ENCODE measurements at regions not wholly inside any gene's neighbourhood (a gene's known extent, or its start where the extent isn't known, plus 50 kb on each side); places are given as distances from the start of the nearest gene placed in this dataset.

- H3K4me1 ChIP-seq (ENCODE audit: insufficient read depth, low read length, severe bottlenecking), result no peaks in the 10 kb centered on the region
- TF ChIP-seq CTCF (IDR thresholded peaks at IDR 0.05; ENCODE audit: low read length) (no peak), EZH2 (IDR thresholded peaks at IDR 0.05; ENCODE audit: borderline replicate concordance, low read length) (no peak)
Observed at GRCh38 chr6:132228894-132229293, 172.4 kb downstream of the MOXD1 start.

GRCh38 chr6:132227904-132228303, 173.4 kb downstream of the MOXD1 start:
- no peak for TF ChIP-seq EZH2 (IDR thresholded peaks at IDR 0.05; ENCODE audit: borderline replicate concordance, low read length)
- TF ChIP-seq CTCF (IDR thresholded peaks at IDR 0.05; ENCODE audit: low read length), result no peak
- no peaks in the 10 kb centered on the region for H3K4me1 ChIP-seq (ENCODE audit: insufficient read depth, low read length, severe bottlenecking)
- H3K4me3 ChIP-seq (ENCODE audit: low read depth, low read length, poor library complexity, severe bottlenecking), result no peak overlapping the region
- H3F3A ChIP-seq (ENCODE audit: insufficient read depth, low read length), result no peaks in the 10 kb centered on the region
- no peak overlapping the region for H3K4me2 ChIP-seq (ENCODE audit: low read length)
- H3K9me2 ChIP-seq (ENCODE audit: low read depth, low read length), result no peaks in the 10 kb centered on the region
- H3K36me3 ChIP-seq (ENCODE audit: insufficient read depth, low read length), result no peaks in the 10 kb centered on the region
- H3K27me3 ChIP-seq (ENCODE audit: insufficient read depth, low read length), result no peaks in the 10 kb centered on the region
- H2AFZ ChIP-seq (ENCODE audit: low read length), result no peak overlapping the region
- H3K9ac ChIP-seq (ENCODE audit: low read length), result no peak overlapping the region
- H3K9me3 ChIP-seq (ENCODE audit: low read length), result no peaks in the 10 kb centered on the region
- H3K79me2 ChIP-seq (ENCODE audit: insufficient read depth, low read length), result no peaks in the 10 kb centered on the region
- H3K27ac ChIP-seq (ENCODE audit: low read depth, low read length, poor library complexity, severe bottlenecking), result no peak overlapping the region
- no peaks in the 10 kb centered on the region for H4K20me1 ChIP-seq (ENCODE audit: insufficient read depth, low read length)

More at GRCh38 chr6:132228894-132229293, 172.4 kb downstream of the MOXD1 start:
- Histone ChIP-seq H3K27me3 (ENCODE audit: insufficient read depth, low read length) (no peaks in the 10 kb centered on the region), H3F3A (ENCODE audit: insufficient read depth, low read length) (no peaks in the 10 kb centered on the region), H3K79me2 (ENCODE audit: insufficient read depth, low read length) (no peaks in the 10 kb centered on the region), H3K4me2 (ENCODE audit: low read length) (no peak overlapping the region), H3K9me2 (ENCODE audit: low read depth, low read length) (no peaks in the 10 kb centered on the region), H3K4me3 (ENCODE audit: low read depth, low read length, poor library complexity, severe bottlenecking) (no peak overlapping the region), H3K36me3 (ENCODE audit: insufficient read depth, low read length) (no peaks in the 10 kb centered on the region), H2AFZ (ENCODE audit: low read length) (no peak overlapping the region), H3K9ac (ENCODE audit: low read length) (no peak overlapping the region), H3K9me3 (ENCODE audit: low read length) (no peaks in the 10 kb centered on the region), H4K20me1 (ENCODE audit: insufficient read depth, low read length) (no peaks in the 10 kb centered on the region), H3K27ac (ENCODE audit: low read depth, low read length, poor library complexity, severe bottlenecking) (no peak overlapping the region)

GRCh38 chr6:132224943-132225342, 176.3 kb downstream of the MOXD1 start:
- no peaks in the 10 kb centered on the region for H3K4me1 ChIP-seq (ENCODE audit: insufficient read depth, low read length, severe bottlenecking)
- no peaks in the 10 kb centered on the region for H4K20me1 ChIP-seq (ENCODE audit: insufficient read depth, low read length)
- no peaks in the 10 kb centered on the region for H3F3A ChIP-seq (ENCODE audit: insufficient read depth, low read length)
- H3K9ac ChIP-seq (ENCODE audit: low read length), result no peak overlapping the region
- no peak overlapping the region for H3K4me3 ChIP-seq (ENCODE audit: low read depth, low read length, poor library complexity, severe bottlenecking)
- H3K9me3 ChIP-seq (ENCODE audit: low read length), result no peaks in the 10 kb centered on the region
- no peaks in the 10 kb centered on the region for H3K27me3 ChIP-seq (ENCODE audit: insufficient read depth, low read length)
- H3K36me3 ChIP-seq (ENCODE audit: insufficient read depth, low read length), result no peaks in the 10 kb centered on the region
- no peaks in the 10 kb centered on the region for H3K9me2 ChIP-seq (ENCODE audit: low read depth, low read length)
- no peak overlapping the region for H2AFZ ChIP-seq (ENCODE audit: low read length)
- H3K27ac ChIP-seq (ENCODE audit: low read depth, low read length, poor library complexity, severe bottlenecking), result no peak overlapping the region
- TF ChIP-seq EZH2 (IDR thresholded peaks at IDR 0.05; ENCODE audit: borderline replicate concordance, low read length) (no peak), CTCF (IDR thresholded peaks at IDR 0.05; ENCODE audit: low read length) (no peak)
- H3K4me2 ChIP-seq (ENCODE audit: low read length), result no peak overlapping the region
- H3K79me2 ChIP-seq (ENCODE audit: insufficient read depth, low read length), result no peaks in the 10 kb centered on the region
